LNCAP (cell line): ENCODE measurements at regions not wholly inside any gene's neighbourhood (a gene's known extent, or its start where the extent isn't known, plus 50 kb on each side); places are given as distances from the start of the nearest gene placed in this dataset.

Source experiments
- TF ChIP-seq, protein P1 (sequence below): fragments of 450-650 bp; IDR thresholded peaks from 2 replicates; pipeline ENCODE4 v1.5.1; 2017; ENCODE audit warnings: mild to moderate bottlenecking

DNA sequence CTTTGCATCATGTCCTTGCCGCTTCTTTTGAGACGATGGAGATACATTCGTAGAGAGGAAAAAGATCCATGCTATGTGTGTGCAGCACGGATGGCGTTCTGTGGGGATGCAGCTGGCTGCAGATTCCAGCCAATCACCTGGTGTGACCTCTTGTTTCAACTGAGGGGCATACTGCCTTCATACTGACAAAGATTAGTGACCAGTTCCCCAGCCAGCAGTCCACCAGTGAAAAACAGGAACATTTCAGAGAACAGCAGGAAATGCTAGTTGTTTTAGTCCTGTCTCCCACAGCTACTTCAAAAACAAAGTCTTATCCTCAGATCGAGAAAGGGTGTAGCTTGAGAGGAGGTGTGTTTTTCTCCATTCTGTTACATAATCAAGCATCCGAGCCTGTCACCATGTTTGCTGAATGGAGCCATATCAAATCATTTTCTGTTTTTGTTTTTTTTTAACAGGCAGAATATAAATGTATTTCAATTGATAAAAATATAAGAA is 255.7 kb upstream of the FMN2 start:
- TF ChIP-seq, protein P1, sequence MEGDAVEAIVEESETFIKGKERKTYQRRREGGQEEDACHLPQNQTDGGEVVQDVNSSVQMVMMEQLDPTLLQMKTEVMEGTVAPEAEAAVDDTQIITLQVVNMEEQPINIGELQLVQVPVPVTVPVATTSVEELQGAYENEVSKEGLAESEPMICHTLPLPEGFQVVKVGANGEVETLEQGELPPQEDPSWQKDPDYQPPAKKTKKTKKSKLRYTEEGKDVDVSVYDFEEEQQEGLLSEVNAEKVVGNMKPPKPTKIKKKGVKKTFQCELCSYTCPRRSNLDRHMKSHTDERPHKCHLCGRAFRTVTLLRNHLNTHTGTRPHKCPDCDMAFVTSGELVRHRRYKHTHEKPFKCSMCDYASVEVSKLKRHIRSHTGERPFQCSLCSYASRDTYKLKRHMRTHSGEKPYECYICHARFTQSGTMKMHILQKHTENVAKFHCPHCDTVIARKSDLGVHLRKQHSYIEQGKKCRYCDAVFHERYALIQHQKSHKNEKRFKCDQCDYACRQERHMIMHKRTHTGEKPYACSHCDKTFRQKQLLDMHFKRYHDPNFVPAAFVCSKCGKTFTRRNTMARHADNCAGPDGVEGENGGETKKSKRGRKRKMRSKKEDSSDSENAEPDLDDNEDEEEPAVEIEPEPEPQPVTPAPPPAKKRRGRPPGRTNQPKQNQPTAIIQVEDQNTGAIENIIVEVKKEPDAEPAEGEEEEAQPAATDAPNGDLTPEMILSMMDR: no peak

- TF ChIP-seq, protein P1: no peak
Measured at GRCh38 chr1:239840336-239840735, 251.3 kb upstream of the FMN2 start.

- TF ChIP-seq, protein P1: no peak
Measured at GRCh38 chr1:239840790-239841189, 250.9 kb upstream of the FMN2 start.

DNA sequence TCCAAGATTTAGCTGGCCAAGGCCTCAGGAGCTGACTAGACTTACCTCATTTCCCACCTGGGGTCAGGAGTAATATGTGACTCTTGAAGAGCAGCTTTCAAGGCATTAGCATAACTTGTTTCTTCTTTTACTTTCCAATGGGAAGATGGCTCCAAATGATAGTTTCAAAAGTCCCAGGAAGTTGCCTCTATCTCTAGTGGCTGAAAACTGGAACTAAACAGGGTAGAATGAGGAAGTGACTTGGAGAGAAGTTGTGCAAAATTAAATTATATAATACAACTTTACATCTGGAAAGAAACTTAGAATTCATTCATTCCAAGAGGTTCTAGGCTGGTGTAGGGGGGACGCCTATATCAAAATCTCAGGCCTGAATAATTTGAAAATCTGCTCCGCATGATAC is 250.1 kb upstream of the FMN2 start:
- TF ChIP-seq, protein P1: no peak

GRCh38 chr1:239843541-239843940 is 248.1 kb upstream of the FMN2 start:
- TF ChIP-seq, protein P1: no peak

DNA sequence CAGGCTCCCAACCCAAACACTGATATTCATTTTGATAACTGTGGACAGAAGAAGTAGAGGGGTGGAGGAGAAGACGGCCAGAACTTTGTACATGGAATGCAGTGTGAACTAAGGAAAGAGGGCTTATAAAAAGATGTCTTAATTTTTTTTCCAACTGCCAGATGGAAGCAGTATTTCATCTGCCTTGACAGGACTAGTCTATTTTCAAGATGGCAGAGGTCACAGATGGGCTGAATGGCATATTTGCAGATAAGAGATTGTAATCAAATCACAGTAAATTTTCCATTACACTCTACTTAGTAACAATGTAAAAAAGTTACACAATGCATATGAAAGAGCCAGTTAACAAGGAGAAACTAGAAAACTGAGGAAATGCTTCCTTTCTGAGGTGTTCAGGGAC is 246.8 kb upstream of the FMN2 start:
- TF ChIP-seq, protein P1: no peak

DNA sequence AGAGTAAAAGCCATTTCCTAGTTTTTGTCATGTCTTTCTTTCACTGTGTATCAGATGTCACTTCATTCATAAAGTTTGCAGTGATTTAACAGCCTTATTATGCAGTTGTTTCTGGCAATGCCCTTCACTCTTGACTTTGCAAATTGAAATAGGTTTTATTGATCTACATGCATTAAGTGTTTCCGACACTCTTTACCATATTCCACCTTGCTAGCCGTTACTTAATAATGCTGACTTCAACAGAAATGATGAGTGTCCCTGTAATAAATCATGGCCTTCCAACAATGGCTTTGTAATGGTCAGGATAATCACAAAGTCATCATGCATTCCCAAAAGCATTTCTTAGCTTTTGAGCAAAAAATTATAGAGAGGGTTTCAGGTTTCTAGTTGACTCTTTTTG is 236.8 kb upstream of the FMN2 start:
- TF ChIP-seq, protein P1: no peak

DNA sequence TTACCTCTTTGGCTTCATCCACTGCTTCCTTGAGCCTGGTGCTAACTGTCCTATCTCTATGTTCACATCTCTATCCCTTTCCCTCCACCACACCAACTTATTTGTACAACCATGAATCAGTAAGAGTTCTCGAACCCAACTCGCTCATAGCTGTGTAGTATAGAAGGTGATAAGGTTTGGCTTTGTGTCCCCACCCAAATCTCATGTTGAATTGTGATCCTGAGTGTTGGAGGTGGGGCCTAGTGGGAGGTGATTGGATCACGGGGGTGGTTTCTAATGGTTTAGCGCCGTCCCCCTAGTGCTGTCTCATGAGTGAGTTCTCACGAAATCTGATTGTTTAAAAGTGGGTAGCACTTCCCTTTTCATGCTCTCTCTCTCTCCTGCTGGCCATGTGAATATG is 235.6 kb upstream of the FMN2 start:
- TF ChIP-seq, protein P1: no peak
